NCI-H460 (cell line): ENCODE measurements at regions not wholly inside any gene's neighbourhood (a gene's known extent, or its start where the extent isn't known, plus 50 kb on each side); places are given as distances from the start of the nearest gene placed in this dataset.

Source experiments
- DNase-seq: peaks from one replicate; pipeline ENCODE4 v3.0.0-alpha.2; 2016; ENCODE audit warnings: low read depth; ENCODE audit errors: extremely low read depth

GRCh38 chr15:69987492-69988489 is 109.9 kb downstream of the TLE3 start:
- DNase-seq: no peak

DNA sequence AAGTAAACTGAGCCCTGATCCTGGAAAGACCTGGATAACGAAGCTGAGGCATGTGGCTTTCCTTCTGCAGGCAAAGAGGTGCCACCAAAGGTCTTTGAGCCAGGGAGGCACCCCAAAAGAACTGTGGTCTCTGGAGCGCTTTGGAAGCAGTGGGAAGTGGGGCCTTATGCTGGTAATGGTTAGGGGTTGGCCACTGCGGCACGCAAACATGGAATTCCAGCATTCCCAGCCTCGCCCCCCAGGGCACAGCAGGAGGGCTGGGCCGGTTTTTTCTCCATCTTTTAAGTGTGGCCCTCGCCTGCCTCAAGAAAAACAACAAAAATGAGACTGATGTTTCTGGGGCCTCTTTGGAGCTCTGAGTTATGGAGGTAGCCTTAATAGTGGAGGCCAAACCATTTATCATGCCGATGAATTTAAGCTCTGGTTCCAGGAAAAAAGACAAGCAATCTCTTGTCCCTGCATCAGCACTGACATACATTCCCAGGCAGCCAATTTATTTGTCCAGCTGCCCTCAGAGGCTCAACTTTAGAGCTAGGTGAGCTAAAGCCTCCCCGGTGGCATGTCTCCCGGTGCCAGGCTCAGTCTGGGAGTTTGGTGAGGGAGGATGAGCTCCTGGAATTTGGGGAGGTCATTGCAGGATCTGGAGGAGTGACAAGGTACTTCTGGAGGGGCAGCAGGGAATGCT is 109.0 kb downstream of the TLE3 start:
- no peak for DNase-seq

GRCh38 chr15:69990566-69991421 is 106.9 kb downstream of the TLE3 start:
- DNase-seq: no peak

DNA sequence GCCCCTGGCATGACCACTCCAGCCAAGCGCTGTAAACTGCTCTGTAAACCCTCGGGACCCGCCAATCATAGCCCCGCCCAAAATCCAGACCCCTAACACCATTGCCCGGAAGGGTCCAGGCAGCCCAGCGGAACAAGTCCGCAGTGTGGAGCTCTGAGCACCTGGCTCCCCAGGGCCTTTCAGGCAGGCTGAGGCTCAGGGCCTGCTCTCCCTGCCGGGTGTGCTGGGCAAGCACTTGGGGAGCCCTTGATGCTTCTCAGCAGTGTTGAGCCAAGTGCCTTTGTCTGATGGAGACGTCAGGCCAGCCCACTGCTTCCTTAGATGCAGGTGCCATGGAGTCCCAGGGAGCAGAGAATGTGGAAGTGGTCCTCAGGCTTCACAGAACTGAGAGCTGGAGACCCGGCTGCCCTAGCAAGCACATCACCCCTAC is 106.2 kb downstream of the TLE3 start:
- DNase-seq: no peak

DNA sequence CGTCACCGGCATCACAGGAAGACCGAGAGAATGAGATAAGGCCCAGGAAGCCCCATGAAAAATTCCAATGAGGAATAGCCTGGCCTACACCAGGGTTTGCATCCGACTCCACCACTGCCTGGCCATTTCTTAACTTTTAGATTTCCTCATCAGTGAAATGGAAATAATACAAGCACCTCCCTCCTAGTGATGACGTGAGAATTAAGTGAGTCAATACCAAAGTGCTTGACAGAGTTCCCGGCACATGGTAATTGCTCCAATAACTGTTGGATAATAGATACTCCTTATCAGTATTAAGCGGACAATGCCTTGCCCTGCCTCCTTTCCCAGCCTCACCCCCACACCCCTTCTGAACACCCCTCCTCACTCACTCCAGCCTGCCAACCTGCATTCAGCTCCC is 105.4 kb downstream of the TLE3 start:
- DNase-seq: no peak

- DNase-seq: no peak
Observed at GRCh38 chr15:69994429-69995205, 103.1 kb downstream of the TLE3 start.

GRCh38 chr15:69996321-69997160 is 101.2 kb downstream of the TLE3 start:
- DNase-seq: no peak

DNA sequence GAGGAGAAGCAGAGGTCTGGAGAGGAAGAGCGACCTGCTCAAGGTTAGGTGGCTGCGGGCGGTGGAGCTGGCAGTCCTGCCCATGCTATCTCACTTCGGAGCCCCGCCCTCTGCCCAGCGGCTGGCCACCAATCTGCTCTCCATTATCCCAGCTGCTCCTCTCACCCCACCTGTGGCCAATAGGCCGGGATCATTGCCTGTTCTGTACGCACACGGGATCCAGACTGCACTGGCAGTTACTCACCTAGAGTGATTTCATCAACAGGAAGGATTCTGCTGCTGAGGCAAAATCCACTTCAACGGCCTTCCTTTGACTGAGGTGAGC is 100.6 kb downstream of the TLE3 start:
- DNase-seq: no peak
